A549 (cell line): ENCODE measurements at regions not wholly inside any gene's neighbourhood (a gene's known extent, or its start where the extent isn't known, plus 50 kb on each side); places are given as distances from the start of the nearest gene placed in this dataset.

Experiments used
- ATAC-seq, 2 experiments: fragments of 200-7000 bp in 1 of 2; fragments of >200 bp in 1 of 2; cut with Nextera tagmentation in 1 of 2; cut with Tn5 transposase in 1 of 2; 3 replicates each; pipeline versions ENCODE4 v1.8.0 to v1.9.1; 2018 to 2020; ENCODE audit warnings: mild to moderate bottlenecking in 1 of 2, moderate library complexity in 1 of 2
- CTCF ChIA-PET: fragments of 300-600 bp; sonication (Branson Sonifier 250); formaldehyde crosslinking; extraction: SDS; loops from one replicate; lab custom pipeline; 2021; ENCODE audit warnings: antibody characterized with exemption, inconsistent platforms; lab: Yijun Ruan, JAX
- POLR2A ChIA-PET: fragments of 350-600 bp; formaldehyde crosslinking; extraction: SDS; loops from one replicate; lab custom pipeline; 2021; ENCODE audit warnings: antibody characterized with exemption, inconsistent platforms; lab: Yijun Ruan, JAX
- DNase-seq, 2 experiments: peaks; one replicate each; pipeline versions ENCODE4 v3.0.0 to v3.0.0-alpha.2; 2011 to 2016; ENCODE audit warnings: low read depth in 1 of 2, low spot score in 1 of 2
- FAIRE-seq: peaks from 2 replicates; lab custom pipeline; 2011; peaks lifted over from hg19 to GRCh38; lab: Jason Lieb, UNC
- H3K27ac ChIP-seq, 2 experiments: fragments of >200 bp; sonication (Bioruptor Twin); formaldehyde crosslinking; 3 replicates each; pipeline ENCODE4 v1.5.1; 2016 to 2017
- H3K4me1 ChIP-seq: fragments of >200 bp; sonication (Bioruptor Twin); formaldehyde crosslinking; 3 replicates; pipeline ENCODE4 v1.6.1; 2016
- H3K4me2 ChIP-seq: fragments of >200 bp; sonication (Bioruptor Twin); formaldehyde crosslinking; 3 replicates; pipeline ENCODE4 v1.6.1; 2016
- H3K4me3 ChIP-seq: fragments of >200 bp; sonication (Bioruptor Twin); formaldehyde crosslinking; 3 replicates; pipeline ENCODE4 v1.5.1; 2016
- H3K9me3 ChIP-seq: fragments of >200 bp; sonication (Bioruptor Twin); formaldehyde crosslinking; 3 replicates; pipeline ENCODE4 v1.6.1; 2016
- CBX2 ChIP-seq: fragments of 200-600 bp; sonication (generic); IDR thresholded peaks from 2 replicates; pipeline ENCODE4 v1.6.1; 2016; ENCODE audit warnings: low read depth, mild to moderate bottlenecking, borderline replicate concordance
- CHD4 ChIP-seq: fragments of 200-600 bp; sonication (generic); IDR thresholded peaks from 2 replicates; pipeline ENCODE4 v1.6.1; 2016; ENCODE audit warnings: antibody characterized with exemption, mild to moderate bottlenecking, borderline replicate concordance
- EP300 ChIP-seq, 2 experiments: fragments of >200 bp; sonication (Bioruptor Twin); formaldehyde crosslinking; IDR thresholded peaks; 2 replicates in 1 of 2; 3 replicates in 1 of 2; pipeline ENCODE4 v1.6.1; 2016 to 2017
- FOSB ChIP-seq: fragments of 250-450 bp; sonication (Bioruptor Pico); IDR thresholded peaks from 2 replicates; pipeline ENCODE4 v1.5.0; 2020; ENCODE audit warnings: mild to moderate bottlenecking, moderate library complexity
- FOSL2 ChIP-seq, 2 experiments: fragments of 450-650 bp in 1 of 2; fragments of >200 bp in 1 of 2; sonication (Bioruptor Twin) in 1 of 2; formaldehyde crosslinking; IDR thresholded peaks; 2 replicates each; pipeline versions ENCODE4 v1.5.0 to v1.6.1; 2016 to 2020; ENCODE audit warnings: mild to moderate bottlenecking in 1 of 2, moderate library complexity in 1 of 2
- HDAC2 ChIP-seq: fragments of 200-600 bp; sonication (generic); IDR thresholded peaks from 2 replicates; pipeline ENCODE4 v1.6.1; 2016
- HOXB13 ChIP-seq: fragments of 250-450 bp; sonication (Bioruptor Pico); IDR thresholded peaks from 2 replicates; pipeline ENCODE4 v1.5.0; 2020; ENCODE audit warnings: low read depth, mild to moderate bottlenecking, moderate library complexity
- KDM1A ChIP-seq: fragments of 200-600 bp; sonication (generic); IDR thresholded peaks from 2 replicates; pipeline ENCODE4 v1.6.1; 2016; ENCODE audit warnings: low read depth, mild to moderate bottlenecking
- MAFK ChIP-seq: fragments of 450-650 bp; IDR thresholded peaks from 2 replicates; pipeline ENCODE4 v1.6.1; 2014; ENCODE audit not compliant: partially characterized antibody
- NFE2L2 ChIP-seq: fragments of 150-350 bp; conservative IDR thresholded peaks from 2 replicates; pipeline ENCODE4 v1.6.1; 2014; ENCODE audit warnings: low read length
- NR3C1 ChIP-seq: fragments of >200 bp; sonication (Bioruptor Twin); formaldehyde crosslinking; IDR thresholded peaks from 3 replicates; pipeline ENCODE4 v1.6.1; 2017
- RAD21 ChIP-seq, 2 experiments: fragments of >200 bp in 1 of 2; sonication (Bioruptor Twin) in 1 of 2; formaldehyde crosslinking in 1 of 2; IDR thresholded peaks in 1 of 2; conservative IDR thresholded peaks in 1 of 2; 2 replicates in 1 of 2; 3 replicates in 1 of 2; pipeline ENCODE4 v1.6.1; 2012 to 2018; ENCODE audit warnings: inconsistent platforms in 1 of 2
- RARB ChIP-seq: fragments of 250-450 bp; sonication (Bioruptor Pico); IDR thresholded peaks from 2 replicates; pipeline ENCODE4 v1.8.0; 2021; ENCODE audit warnings: mild to moderate bottlenecking, moderate library complexity
- RFX5 ChIP-seq: fragments of 450-650 bp; IDR thresholded peaks from 2 replicates; pipeline ENCODE4 v1.7.1; 2014; ENCODE audit warnings: antibody characterized with exemption, mild to moderate bottlenecking, moderate library complexity
- RNF2 ChIP-seq: fragments of 200-600 bp; sonication (generic); IDR thresholded peaks from 2 replicates; pipeline ENCODE4 v1.6.1; 2016; ENCODE audit warnings: low read depth, mild to moderate bottlenecking, antibody characterized with exemption, moderate library complexity, borderline replicate concordance
- SMC3 ChIP-seq: fragments of >200 bp; sonication (Bioruptor Twin); formaldehyde crosslinking; IDR thresholded peaks from 3 replicates; pipeline ENCODE4 v1.6.1; 2018; ENCODE audit warnings: inconsistent platforms
- ZC3H11A ChIP-seq: fragments of 450-650 bp; IDR thresholded peaks from 2 replicates; pipeline ENCODE4 v1.6.1; 2014; ENCODE audit warnings: antibody characterized with exemption, mild to moderate bottlenecking
- ZNF302 ChIP-seq: fragments of 250-450 bp; sonication (Bioruptor Pico); IDR thresholded peaks from 2 replicates; pipeline ENCODE4 v1.9.0; 2021; ENCODE audit warnings: inconsistent platforms, mild to moderate bottlenecking, moderate library complexity
- WGBS: methylation state at CpG from one replicate; pipeline ENCODE4 v1.1.6; 2017; ENCODE audit errors: missing lambda C conversion rate; 5-methylcytosine and 5-hydroxymethylcytosine counted together
- TF ChIP-seq, protein P1 (sequence below): IDR thresholded peaks from 2 replicates; pipeline ENCODE4 v1.6.1; 2012
- TF ChIP-seq, protein P2 (sequence below): fragments of 250-450 bp; sonication (Bioruptor Pico); IDR thresholded peaks from 2 replicates; pipeline ENCODE4 v1.5.0; 2021; ENCODE audit warnings: mild to moderate bottlenecking, moderate library complexity, borderline replicate concordance
- TF ChIP-seq, protein P3 (sequence below): fragments of 250-450 bp; sonication (Bioruptor Pico); IDR thresholded peaks from 2 replicates; pipeline ENCODE4 v1.5.0; 2020; ENCODE audit warnings: low read depth, mild to moderate bottlenecking, moderate library complexity
- TF ChIP-seq, protein P4 (sequence below): fragments of >200 bp; sonication (Bioruptor Twin); formaldehyde crosslinking; IDR thresholded peaks from 3 replicates; pipeline ENCODE4 v1.5.1; 2016

DNA sequence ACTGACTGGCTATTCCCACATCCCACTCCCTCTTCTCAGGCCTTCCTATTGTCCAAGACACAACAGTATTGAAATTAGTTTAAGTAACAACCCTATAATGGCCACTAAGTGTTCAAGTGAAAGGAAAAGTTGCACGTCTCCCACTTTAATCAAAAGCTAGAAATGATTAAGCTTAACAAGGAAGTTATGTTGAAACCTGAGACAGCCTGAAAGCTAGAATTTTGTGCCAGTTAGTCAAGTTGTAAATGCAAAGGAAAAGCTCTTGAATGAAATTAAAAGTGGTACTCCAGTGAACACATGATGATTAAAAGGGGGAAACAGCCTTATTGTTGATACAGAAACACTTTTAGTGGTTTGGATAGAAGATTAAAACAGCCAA lies 332.7 kb downstream of the CASP12 start:
- FAIRE-seq, result no peak
- no peak for DNase-seq
- CTCF ChIA-PET, result interaction anchor here (0.6 to 1.4 kb wide), 2 partner anchors 10 to 1233 kb away, joined by 3 read pairs; no protein-coding TSS in a partner anchor
- H3K9me3 ChIP-seq, result no peaks in the 10 kb centered on the region
- TF ChIP-seq NFE2L2 (no peak), KDM1A (no peak), CBX2 (no peak), ZC3H11A (no peak), FOSL2 (IDR thresholded peaks at IDR 0.05) (no peak), FOSL2 (CRISPR knock-in tag; IDR thresholded peaks at IDR 0.05) (no peak), CHD4 (no peak), NR3C1 (no peak), RNF2 (no peak)
- TF ChIP-seq, protein P1, sequence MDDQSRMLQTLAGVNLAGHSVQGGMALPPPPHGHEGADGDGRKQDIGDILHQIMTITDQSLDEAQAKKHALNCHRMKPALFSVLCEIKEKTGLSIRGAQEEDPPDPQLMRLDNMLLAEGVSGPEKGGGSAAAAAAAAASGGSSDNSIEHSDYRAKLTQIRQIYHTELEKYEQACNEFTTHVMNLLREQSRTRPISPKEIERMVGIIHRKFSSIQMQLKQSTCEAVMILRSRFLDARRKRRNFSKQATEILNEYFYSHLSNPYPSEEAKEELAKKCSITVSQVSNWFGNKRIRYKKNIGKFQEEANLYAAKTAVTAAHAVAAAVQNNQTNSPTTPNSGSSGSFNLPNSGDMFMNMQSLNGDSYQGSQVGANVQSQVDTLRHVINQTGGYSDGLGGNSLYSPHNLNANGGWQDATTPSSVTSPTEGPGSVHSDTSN, result no peak
- TF ChIP-seq, all 56 proteins: peak for 0
- WGBS, result 82% methylated on average over 1 of the region's 1 CpG
- Histone ChIP-seq H3K4me2 (no peak overlapping the region), H3K4me3 (no peak overlapping the region), H3K4me1 (0 out of 3 replicates have a peak, but pooled peaks cover 4% of the 10 kb centered on the region), H3K27ac (no peak overlapping the region)
- no peak for ATAC-seq
- POLR2A ChIA-PET, result no interaction called here

DNA sequence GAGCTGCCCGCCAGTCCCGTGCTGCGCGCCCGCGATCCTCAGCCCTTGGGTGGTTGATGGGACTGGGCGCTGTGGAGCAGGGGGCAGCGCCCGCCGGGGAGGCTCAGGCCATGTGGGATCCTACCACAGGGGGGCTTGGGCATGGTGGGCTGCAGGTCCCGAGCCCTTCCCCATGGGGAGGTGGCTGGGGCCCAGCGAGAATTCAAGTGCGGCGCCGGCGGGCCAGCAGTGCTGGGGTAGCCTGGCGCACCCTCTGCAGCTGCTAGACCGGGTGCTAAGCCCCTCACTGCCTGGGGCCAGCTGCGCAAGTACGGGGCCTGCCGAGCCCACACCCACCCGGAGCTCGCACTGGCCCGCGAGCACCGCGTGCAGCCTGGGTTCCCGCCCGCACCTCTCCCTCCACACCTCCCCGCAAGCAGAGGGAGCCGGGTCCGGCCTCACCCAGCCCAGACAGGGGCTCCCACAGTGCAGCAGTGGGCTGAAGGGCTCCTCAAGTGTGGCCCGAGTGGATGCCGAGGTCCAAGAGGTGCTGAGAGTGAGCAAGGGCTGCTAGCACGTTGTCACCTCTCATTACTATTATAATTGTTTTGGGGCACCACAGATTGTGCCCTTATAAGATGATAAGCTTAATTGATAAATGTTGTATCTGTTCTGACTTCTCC lies 333.2 kb downstream of the CASP12 start:
- no peaks in the 10 kb centered on the region for H3K9me3 ChIP-seq
- FAIRE-seq (no peak), DNase-seq (no peak), ATAC-seq (no peak)
- no peak overlapping the region for H3K4me3 ChIP-seq
- no peak overlapping the region for H3K27ac ChIP-seq
- TF ChIP-seq, protein P2, sequence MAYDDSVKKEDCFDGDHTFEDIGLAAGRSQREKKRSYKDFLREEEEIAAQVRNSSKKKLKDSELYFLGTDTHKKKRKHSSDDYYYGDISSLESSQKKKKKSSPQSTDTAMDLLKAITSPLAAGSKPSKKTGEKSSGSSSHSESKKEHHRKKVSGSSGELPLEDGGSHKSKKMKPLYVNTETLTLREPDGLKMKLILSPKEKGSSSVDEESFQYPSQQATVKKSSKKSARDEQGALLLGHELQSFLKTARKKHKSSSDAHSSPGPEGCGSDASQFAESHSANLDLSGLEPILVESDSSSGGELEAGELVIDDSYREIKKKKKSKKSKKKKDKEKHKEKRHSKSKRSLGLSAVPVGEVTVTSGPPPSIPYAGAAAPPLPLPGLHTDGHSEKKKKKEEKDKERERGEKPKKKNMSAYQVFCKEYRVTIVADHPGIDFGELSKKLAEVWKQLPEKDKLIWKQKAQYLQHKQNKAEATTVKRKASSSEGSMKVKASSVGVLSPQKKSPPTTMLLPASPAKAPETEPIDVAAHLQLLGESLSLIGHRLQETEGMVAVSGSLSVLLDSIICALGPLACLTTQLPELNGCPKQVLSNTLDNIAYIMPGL (CRISPR knock-in tag), result no peak
- TF ChIP-seq, protein P3, sequence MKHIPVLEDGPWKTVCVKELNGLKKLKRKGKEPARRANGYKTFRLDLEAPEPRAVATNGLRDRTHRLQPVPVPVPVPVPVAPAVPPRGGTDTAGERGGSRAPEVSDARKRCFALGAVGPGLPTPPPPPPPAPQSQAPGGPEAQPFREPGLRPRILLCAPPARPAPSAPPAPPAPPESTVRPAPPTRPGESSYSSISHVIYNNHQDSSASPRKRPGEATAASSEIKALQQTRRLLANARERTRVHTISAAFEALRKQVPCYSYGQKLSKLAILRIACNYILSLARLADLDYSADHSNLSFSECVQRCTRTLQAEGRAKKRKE (CRISPR knock-in tag), result no peak
- no peak for TF ChIP-seq HOXB13 (CRISPR knock-in tag)
- TF ChIP-seq SMC3, result no peak
- no peak for TF ChIP-seq FOSB (CRISPR knock-in tag)
- TF ChIP-seq RAD21 (conservative IDR thresholded peaks at IDR 0.05 in 1 of 2, IDR thresholded peaks at IDR 0.05 in 1 of 2), result no peak
- no peak for TF ChIP-seq ZNF302
- POLR2A ChIA-PET, result no interaction called here
- 49% methylated on average over 8 of the region's 35 CpGs for WGBS
- no peak overlapping the region for H3K4me2 ChIP-seq
- CTCF ChIA-PET, result interaction anchor here (0.6 to 1.4 kb wide), 2 partner anchors 9 to 1233 kb away, joined by 3 read pairs; no protein-coding TSS in a partner anchor
- H3K4me1 ChIP-seq, result no peaks in the 10 kb centered on the region

DNA sequence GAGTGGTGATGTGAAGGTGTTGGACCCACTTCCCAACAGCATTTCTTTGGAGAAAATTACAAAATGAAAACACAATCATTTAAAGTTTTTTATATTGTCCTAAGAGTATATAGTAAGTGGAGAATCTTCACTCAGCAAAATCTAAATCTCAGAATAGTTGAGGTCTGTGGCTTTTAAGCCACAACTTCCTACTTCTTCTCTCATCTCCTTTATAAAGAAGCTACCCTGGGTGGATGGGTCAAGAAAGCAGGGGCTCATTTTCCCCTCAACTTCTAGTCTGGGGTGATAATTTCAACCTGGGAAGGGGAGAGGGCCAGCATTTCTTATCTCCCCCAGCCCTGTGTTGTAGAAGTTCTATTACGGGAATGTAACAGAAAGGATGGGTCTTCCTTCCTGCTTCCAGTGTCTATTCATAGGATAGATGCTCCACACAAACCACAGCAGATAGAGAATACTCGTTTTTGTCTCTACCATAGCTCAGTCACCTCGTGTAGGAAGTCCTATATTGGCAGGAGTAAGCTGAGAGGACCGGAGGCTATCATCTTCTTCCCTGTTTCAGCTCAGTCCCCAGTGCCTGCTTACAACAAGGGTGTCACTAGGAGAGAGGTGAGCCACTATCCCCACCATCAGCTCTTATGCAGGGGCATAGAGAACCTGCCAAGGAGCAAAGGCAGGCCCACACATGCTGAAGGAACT lies 341.5 kb downstream of the CASP12 start:
- H3K4me3 ChIP-seq, result no peak overlapping the region
- ChIA-PET POLR2A (no interaction called here), CTCF (no interaction called here)
- 25% methylated on average over 4 of the region's 4 CpGs for WGBS
- DNase-seq (no peak), FAIRE-seq (no peak), ATAC-seq (no peak)
- no peaks in the 10 kb centered on the region for H3K9me3 ChIP-seq
- no peaks in the 10 kb centered on the region for H3K4me1 ChIP-seq
- H3K27ac ChIP-seq, result no peak overlapping the region
- TF ChIP-seq MAFK (no peak), CHD4 (no peak), RNF2 (no peak), RFX5 (no peak), EP300 (IDR thresholded peaks at IDR 0.05) (no peak), HDAC2 (no peak), RARB (CRISPR knock-in tag) (no peak), NFE2L2 (no peak)
- TF ChIP-seq, protein P4, sequence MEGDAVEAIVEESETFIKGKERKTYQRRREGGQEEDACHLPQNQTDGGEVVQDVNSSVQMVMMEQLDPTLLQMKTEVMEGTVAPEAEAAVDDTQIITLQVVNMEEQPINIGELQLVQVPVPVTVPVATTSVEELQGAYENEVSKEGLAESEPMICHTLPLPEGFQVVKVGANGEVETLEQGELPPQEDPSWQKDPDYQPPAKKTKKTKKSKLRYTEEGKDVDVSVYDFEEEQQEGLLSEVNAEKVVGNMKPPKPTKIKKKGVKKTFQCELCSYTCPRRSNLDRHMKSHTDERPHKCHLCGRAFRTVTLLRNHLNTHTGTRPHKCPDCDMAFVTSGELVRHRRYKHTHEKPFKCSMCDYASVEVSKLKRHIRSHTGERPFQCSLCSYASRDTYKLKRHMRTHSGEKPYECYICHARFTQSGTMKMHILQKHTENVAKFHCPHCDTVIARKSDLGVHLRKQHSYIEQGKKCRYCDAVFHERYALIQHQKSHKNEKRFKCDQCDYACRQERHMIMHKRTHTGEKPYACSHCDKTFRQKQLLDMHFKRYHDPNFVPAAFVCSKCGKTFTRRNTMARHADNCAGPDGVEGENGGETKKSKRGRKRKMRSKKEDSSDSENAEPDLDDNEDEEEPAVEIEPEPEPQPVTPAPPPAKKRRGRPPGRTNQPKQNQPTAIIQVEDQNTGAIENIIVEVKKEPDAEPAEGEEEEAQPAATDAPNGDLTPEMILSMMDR, result no peak
- TF ChIP-seq, protein P1, result no peak
- TF ChIP-seq, all 56 proteins: peak for 0
- no peak overlapping the region for H3K4me2 ChIP-seq
